ENCODE measurements at regions not wholly inside any gene's neighbourhood (a gene's known extent, or its start where the extent isn't known, plus 50 kb on each side); places are given as distances from the start of the nearest gene placed in this dataset.

DNA sequence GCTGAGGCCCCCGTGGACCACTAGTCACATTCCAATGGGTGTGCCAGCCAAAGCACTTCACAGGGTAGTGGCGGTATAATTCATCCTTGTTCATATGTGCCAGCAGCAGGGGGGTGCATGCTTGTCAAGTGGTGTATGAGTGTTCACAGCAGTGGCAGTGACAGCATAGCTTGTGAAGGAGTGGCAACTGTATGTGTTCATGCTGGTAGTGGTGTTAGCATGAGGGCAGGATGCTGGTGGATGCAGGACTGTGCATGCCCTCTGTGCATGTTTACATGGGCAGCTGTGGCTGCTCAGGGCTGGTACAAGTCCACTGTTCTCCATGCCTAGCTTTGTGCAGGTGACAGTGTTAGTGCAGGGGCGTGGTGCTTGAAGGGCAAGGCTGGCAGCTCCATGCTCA lies 253.4 kb upstream of the DMAC1 start:
- Histone ChIP-seq H2AFZ (ENCODE audit: low read depth, low read length) (no peak overlapping the region), H3K4me2 (ENCODE audit: low read length) (no peak overlapping the region), H3K9me3 (ENCODE audit: low read length) (no peaks in the 10 kb centered on the region), H3K9ac (ENCODE audit: low read length) (no peak overlapping the region), H3K36me3 (ENCODE audit: insufficient read depth, low read length) (no peaks in the 10 kb centered on the region), H3K9me2 (ENCODE audit: insufficient read depth, low read length) (no peaks in the 10 kb centered on the region), H4K20me1 (ENCODE audit: insufficient read depth) (no peaks in the 10 kb centered on the region), H3K79me2 (replicated peaks; ENCODE audit: insufficient read depth, low read length) (no peaks in the 10 kb centered on the region), H3F3A (ENCODE audit: insufficient read depth, low read length, poor library complexity, severe bottlenecking) (no peaks in the 10 kb centered on the region), H3K27ac (ENCODE audit: low read length) (no peak overlapping the region), H3K4me3 (ENCODE audit: low read length) (no peak overlapping the region), H3K27me3 (ENCODE audit: insufficient read depth, low read depth, low read length) (no peaks in the 10 kb centered on the region)
- TF ChIP-seq TAF1 (IDR thresholded peaks at IDR 0.05; ENCODE audit: low read depth) = no peak
- no peak for TF ChIP-seq MXI1 (conservative IDR thresholded peaks at IDR 0.05; ENCODE audit: poor library complexity, severe bottlenecking)
- no peak for TF ChIP-seq POLR2AphosphoS5 (IDR thresholded peaks at IDR 0.05)
- no peak for TF ChIP-seq RAD21 (conservative IDR thresholded peaks at IDR 0.05)
- TF ChIP-seq EP300 (conservative IDR thresholded peaks at IDR 0.05; ENCODE audit: poor library complexity, severe bottlenecking) = no peak
- no peak for TF ChIP-seq REST (IDR thresholded peaks at IDR 0.05; ENCODE audit: borderline replicate concordance)
- TF ChIP-seq, protein P1, sequence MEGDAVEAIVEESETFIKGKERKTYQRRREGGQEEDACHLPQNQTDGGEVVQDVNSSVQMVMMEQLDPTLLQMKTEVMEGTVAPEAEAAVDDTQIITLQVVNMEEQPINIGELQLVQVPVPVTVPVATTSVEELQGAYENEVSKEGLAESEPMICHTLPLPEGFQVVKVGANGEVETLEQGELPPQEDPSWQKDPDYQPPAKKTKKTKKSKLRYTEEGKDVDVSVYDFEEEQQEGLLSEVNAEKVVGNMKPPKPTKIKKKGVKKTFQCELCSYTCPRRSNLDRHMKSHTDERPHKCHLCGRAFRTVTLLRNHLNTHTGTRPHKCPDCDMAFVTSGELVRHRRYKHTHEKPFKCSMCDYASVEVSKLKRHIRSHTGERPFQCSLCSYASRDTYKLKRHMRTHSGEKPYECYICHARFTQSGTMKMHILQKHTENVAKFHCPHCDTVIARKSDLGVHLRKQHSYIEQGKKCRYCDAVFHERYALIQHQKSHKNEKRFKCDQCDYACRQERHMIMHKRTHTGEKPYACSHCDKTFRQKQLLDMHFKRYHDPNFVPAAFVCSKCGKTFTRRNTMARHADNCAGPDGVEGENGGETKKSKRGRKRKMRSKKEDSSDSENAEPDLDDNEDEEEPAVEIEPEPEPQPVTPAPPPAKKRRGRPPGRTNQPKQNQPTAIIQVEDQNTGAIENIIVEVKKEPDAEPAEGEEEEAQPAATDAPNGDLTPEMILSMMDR (IDR thresholded peaks at IDR 0.05; ENCODE audit: poor library complexity, severe bottlenecking) = no peak
- TF ChIP-seq EZH2 (IDR thresholded peaks at IDR 0.05; ENCODE audit: borderline replicate concordance, insufficient read depth, low read length, poor library complexity, severe bottlenecking) = no peak
- TF ChIP-seq SMC3 (conservative IDR thresholded peaks at IDR 0.05; ENCODE audit: poor library complexity) = no peak

- TF ChIP-seq REST (IDR thresholded peaks at IDR 0.05; ENCODE audit: borderline replicate concordance) (no peak), POLR2AphosphoS5 (IDR thresholded peaks at IDR 0.05) (no peak), TAF1 (IDR thresholded peaks at IDR 0.05; ENCODE audit: low read depth) (no peak)
- H3K27ac ChIP-seq (ENCODE audit: low read length) = no peak overlapping the region
- H3K27me3 ChIP-seq (ENCODE audit: insufficient read depth, low read depth, low read length) = no peaks in the 10 kb centered on the region
- H3K36me3 ChIP-seq (ENCODE audit: insufficient read depth, low read length) = no peaks in the 10 kb centered on the region
- no peaks in the 10 kb centered on the region for H3K9me2 ChIP-seq (ENCODE audit: insufficient read depth, low read length)
- H3K4me2 ChIP-seq (ENCODE audit: low read length) = no peak overlapping the region
- H3F3A ChIP-seq (ENCODE audit: insufficient read depth, low read length, poor library complexity, severe bottlenecking) = no peaks in the 10 kb centered on the region
- H2AFZ ChIP-seq (ENCODE audit: low read depth, low read length) = no peak overlapping the region
- H3K9me3 ChIP-seq (ENCODE audit: low read length) = no peaks in the 10 kb centered on the region
- no peak overlapping the region for H3K4me3 ChIP-seq (ENCODE audit: low read length)
- H4K20me1 ChIP-seq (ENCODE audit: insufficient read depth) = no peaks in the 10 kb centered on the region
- H3K9ac ChIP-seq (ENCODE audit: low read length) = no peak overlapping the region
- no peaks in the 10 kb centered on the region for H3K79me2 ChIP-seq (replicated peaks; ENCODE audit: insufficient read depth, low read length)
Measured at GRCh38 chr9:8037745-8038144, 238.2 kb upstream of the DMAC1 start.
